Panc1 (cell line): ENCODE measurements at regions not wholly inside any gene's neighbourhood (a gene's known extent, or its start where the extent isn't known, plus 50 kb on each side); places are given as distances from the start of the nearest gene placed in this dataset.
"Not testable (repeated sequence)": the region's sequence is repeated elsewhere in the genome, so short reads cannot be mapped to it uniquely, and the experiment has no call there.

Source experiments
- POLR2AphosphoS5 ChIP-seq: IDR thresholded peaks from 2 replicates; pipeline ENCODE4 v1.6.1; 2012; ENCODE audit warnings: mild to moderate bottlenecking, low read depth, low read length, moderate library complexity
- SIN3A ChIP-seq: IDR thresholded peaks from 2 replicates; pipeline ENCODE4 v1.6.1; 2012; ENCODE audit warnings: low read depth, mild to moderate bottlenecking, low read length, moderate library complexity, borderline replicate concordance; ENCODE audit not compliant: insufficient read depth
- TF ChIP-seq, protein P1 (sequence below): fragments of 450-650 bp; IDR thresholded peaks from 2 replicates; pipeline ENCODE4 v1.5.1; 2017; ENCODE audit warnings: mild to moderate bottlenecking
- TF ChIP-seq, protein P2 (sequence below), 2 experiments: IDR thresholded peaks; 2 replicates each; pipeline ENCODE4 v1.6.1; 2011 to 2012; ENCODE audit warnings: low read depth in 2 of 2, control low read depth in 1 of 2, low read length in 1 of 2, mild to moderate bottlenecking in 1 of 2, moderate library complexity in 1 of 2; ENCODE audit not compliant: insufficient read depth in 1 of 2

DNA sequence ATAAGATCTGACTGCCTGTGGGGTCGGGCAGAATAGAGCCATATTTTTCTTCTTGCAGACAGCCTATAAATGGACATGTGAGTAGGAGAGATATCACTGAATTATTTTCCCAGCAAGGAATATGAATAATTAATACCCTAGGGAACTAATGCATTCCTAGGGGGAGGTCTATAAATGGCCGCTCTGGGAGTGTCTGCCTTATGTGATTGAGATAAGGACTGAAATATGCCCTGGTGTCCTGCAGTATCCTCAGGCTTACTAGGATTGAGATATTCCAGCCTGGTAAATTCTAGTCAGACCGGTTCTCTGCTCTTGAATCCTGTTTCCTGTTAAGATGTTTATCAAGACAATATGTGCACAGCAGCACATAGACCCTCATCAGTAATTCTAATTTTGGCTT lies 1399.4 kb downstream of the GATA3 start:
- not testable (repeated sequence) for TF ChIP-seq POLR2AphosphoS5, SIN3A
- TF ChIP-seq, protein P1, sequence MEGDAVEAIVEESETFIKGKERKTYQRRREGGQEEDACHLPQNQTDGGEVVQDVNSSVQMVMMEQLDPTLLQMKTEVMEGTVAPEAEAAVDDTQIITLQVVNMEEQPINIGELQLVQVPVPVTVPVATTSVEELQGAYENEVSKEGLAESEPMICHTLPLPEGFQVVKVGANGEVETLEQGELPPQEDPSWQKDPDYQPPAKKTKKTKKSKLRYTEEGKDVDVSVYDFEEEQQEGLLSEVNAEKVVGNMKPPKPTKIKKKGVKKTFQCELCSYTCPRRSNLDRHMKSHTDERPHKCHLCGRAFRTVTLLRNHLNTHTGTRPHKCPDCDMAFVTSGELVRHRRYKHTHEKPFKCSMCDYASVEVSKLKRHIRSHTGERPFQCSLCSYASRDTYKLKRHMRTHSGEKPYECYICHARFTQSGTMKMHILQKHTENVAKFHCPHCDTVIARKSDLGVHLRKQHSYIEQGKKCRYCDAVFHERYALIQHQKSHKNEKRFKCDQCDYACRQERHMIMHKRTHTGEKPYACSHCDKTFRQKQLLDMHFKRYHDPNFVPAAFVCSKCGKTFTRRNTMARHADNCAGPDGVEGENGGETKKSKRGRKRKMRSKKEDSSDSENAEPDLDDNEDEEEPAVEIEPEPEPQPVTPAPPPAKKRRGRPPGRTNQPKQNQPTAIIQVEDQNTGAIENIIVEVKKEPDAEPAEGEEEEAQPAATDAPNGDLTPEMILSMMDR: not testable (repeated sequence)
- TF ChIP-seq, protein P2, sequence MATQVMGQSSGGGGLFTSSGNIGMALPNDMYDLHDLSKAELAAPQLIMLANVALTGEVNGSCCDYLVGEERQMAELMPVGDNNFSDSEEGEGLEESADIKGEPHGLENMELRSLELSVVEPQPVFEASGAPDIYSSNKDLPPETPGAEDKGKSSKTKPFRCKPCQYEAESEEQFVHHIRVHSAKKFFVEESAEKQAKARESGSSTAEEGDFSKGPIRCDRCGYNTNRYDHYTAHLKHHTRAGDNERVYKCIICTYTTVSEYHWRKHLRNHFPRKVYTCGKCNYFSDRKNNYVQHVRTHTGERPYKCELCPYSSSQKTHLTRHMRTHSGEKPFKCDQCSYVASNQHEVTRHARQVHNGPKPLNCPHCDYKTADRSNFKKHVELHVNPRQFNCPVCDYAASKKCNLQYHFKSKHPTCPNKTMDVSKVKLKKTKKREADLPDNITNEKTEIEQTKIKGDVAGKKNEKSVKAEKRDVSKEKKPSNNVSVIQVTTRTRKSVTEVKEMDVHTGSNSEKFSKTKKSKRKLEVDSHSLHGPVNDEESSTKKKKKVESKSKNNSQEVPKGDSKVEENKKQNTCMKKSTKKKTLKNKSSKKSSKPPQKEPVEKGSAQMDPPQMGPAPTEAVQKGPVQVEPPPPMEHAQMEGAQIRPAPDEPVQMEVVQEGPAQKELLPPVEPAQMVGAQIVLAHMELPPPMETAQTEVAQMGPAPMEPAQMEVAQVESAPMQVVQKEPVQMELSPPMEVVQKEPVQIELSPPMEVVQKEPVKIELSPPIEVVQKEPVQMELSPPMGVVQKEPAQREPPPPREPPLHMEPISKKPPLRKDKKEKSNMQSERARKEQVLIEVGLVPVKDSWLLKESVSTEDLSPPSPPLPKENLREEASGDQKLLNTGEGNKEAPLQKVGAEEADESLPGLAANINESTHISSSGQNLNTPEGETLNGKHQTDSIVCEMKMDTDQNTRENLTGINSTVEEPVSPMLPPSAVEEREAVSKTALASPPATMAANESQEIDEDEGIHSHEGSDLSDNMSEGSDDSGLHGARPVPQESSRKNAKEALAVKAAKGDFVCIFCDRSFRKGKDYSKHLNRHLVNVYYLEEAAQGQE (IDR thresholded peaks at IDR 0.05; ENCODE audit: insufficient read depth in 1 of 2, low read depth in 2 of 2, low read length in 1 of 2): not testable (repeated sequence)
